T-cell (primary cell): ENCODE measurements at regions not wholly inside any gene's neighbourhood (a gene's known extent, or its start where the extent isn't known, plus 50 kb on each side); places are given as distances from the start of the nearest gene placed in this dataset.
"Not testable (repeated sequence)": the region's sequence is repeated elsewhere in the genome, so short reads cannot be mapped to it uniquely, and the experiment has no call there.

Source experiments
- ATAC-seq, 4 experiments: fragments of 200-7000 bp in 3 of 4; fragments of 150-1000 bp in 1 of 4; cut with Tn5 transposase; replicated peaks in 1 of 4; 1 replicate in 3 of 4; 2 replicates in 1 of 4; pipeline ENCODE4 v1.10.0; 2021; ENCODE audit warnings: moderate library complexity in 3 of 4, mild to moderate bottlenecking in 2 of 4, moderate number of reproducible peaks in 1 of 4
- CTCF ChIA-PET, 2 donors: fragments of 300-600 bp; sonication (Branson Sonifier 250); formaldehyde crosslinking; loops; one replicate each; lab custom pipeline; 2022; ENCODE audit warnings: antibody characterized with exemption in 2 of 2; lab: Charles Lee
- POLR2A ChIA-PET, 2 donors: fragments of 300-600 bp; sonication (Branson Sonifier 250); formaldehyde crosslinking; loops; one replicate each; lab custom pipeline; 2022; ENCODE audit warnings: antibody characterized with exemption in 2 of 2; lab: Charles Lee
- DNase-seq, 35 experiments: peaks; one replicate each; pipeline versions ENCODE4 v3.0.0 to v3.0.0-alpha.2; 2013 to 2023
- H3K27ac ChIP-seq: one replicate; pipeline ENCODE4 v1.5.1; 2013; ENCODE audit warnings: low read length
- H3K27me3 ChIP-seq, 2 experiments: replicated peaks in 1 of 2; 1 replicate in 1 of 2; 2 replicates in 1 of 2; pipeline versions ENCODE4 v1.6.1 to v1.7.0; 2013; ENCODE audit warnings: low read length in 1 of 2, mixed read lengths in 1 of 2; ENCODE audit not compliant: control insufficient read depth in 2 of 2, insufficient read depth in 2 of 2; ENCODE audit errors: extremely low read depth in 1 of 2
- H3K36me3 ChIP-seq, 2 donors: 1 replicate in 1 of 2; 2 replicates in 1 of 2; pipeline versions ENCODE4 v1.6.1 to v1.7.0; 2013; ENCODE audit warnings: low read length in 1 of 2; ENCODE audit not compliant: control insufficient read depth in 2 of 2, insufficient read depth in 1 of 2; ENCODE audit errors: extremely low read depth in 1 of 2
- H3K4me1 ChIP-seq, 2 experiments: 1 replicate in 1 of 2; 2 replicates in 1 of 2; pipeline versions ENCODE4 v1.6.1 to v1.7.0; 2013; ENCODE audit warnings: low read length in 2 of 2, mixed read lengths in 1 of 2; ENCODE audit not compliant: insufficient read depth in 2 of 2, control insufficient read depth in 1 of 2; ENCODE audit errors: extremely low read depth in 1 of 2
- H3K4me3 ChIP-seq, 2 donors: 1 replicate in 1 of 2; 2 replicates in 1 of 2; pipeline versions ENCODE4 v1.5.1 to v1.7.0; 2013; ENCODE audit warnings: mild to moderate bottlenecking in 2 of 2, low read length in 1 of 2, moderate library complexity in 1 of 2; ENCODE audit not compliant: control insufficient read depth in 1 of 2; ENCODE audit errors: extremely low read depth in 1 of 2
- H3K9me3 ChIP-seq: 2 replicates; pipeline ENCODE4 v1.7.0; 2013
- H3K27ac Mint-ChIP-seq, 2 donors: one replicate each; pipeline ENCODE4 v1.8.0; 2020 to 2021; ENCODE audit warnings: mild to moderate bottlenecking in 2 of 2, mixed read lengths in 2 of 2
- H3K27me3 Mint-ChIP-seq, 2 donors: one replicate each; pipeline ENCODE4 v1.8.0; 2021 to 2022; ENCODE audit warnings: mixed read lengths in 2 of 2
- H3K36me3 Mint-ChIP-seq: one replicate; pipeline ENCODE4 v1.8.0; 2021; ENCODE audit warnings: mixed read lengths
- H3K4me1 Mint-ChIP-seq, 3 donors: one replicate each; pipeline ENCODE4 v1.8.0; 2020 to 2022; ENCODE audit warnings: mixed read lengths in 3 of 3, mild to moderate bottlenecking in 1 of 3
- H3K4me3 Mint-ChIP-seq, 3 donors: one replicate each; pipeline ENCODE4 v1.8.0; 2020 to 2022; ENCODE audit warnings: mild to moderate bottlenecking in 3 of 3, mixed read lengths in 3 of 3, moderate library complexity in 3 of 3
- H3K9me3 Mint-ChIP-seq, 3 donors: one replicate each; pipeline ENCODE4 v1.8.0; 2020 to 2022; ENCODE audit warnings: mixed read lengths in 3 of 3
- WGBS: methylation state at CpG from one replicate; pipeline ENCODE4 v1.1.5; 2013; ENCODE audit warnings: missing lambda C conversion rate; ENCODE audit not compliant: insufficient coverage; 5-methylcytosine and 5-hydroxymethylcytosine counted together

DNA sequence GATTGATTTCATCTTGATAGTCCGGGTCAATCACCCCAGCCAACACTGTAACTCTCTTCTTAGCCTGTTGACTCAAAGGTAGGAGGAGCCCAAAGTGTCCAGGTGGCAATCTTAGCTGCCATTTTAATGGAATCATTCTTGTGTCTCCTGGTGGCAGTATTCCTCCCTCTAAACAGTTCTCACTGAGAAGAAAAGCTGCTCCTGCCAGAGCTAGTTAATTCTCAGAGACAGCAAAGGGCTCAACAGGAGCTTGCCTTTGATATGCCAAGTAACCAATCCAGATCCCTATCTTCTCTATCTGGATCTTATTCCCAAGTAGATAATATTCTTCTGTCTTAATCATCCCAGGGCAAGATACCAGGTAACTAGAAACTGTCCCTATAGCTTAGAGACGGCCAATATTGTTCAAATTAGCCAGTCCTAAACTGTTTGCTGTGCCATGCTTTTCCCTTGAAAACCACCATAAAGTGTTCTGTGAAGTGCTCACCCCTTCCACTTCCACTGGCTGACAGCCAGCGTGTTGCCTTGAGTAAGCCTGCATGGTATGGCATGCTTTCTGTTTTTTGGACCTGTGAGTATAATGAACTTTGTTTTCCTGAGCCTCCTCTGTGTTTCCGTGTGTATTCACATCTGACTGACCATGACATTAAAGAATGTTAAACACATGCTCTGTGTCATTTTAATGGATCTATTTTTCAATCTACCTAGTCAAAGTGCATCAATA is 463.7 kb upstream of the SLITRK5 start:
- no peak for DNase-seq
- POLR2A ChIA-PET, result no interaction called here
- H3K4me1 ChIP-seq, result no peaks in the 10 kb centered on the region
- no peak overlapping the region for H3K4me3 ChIP-seq
- H3K9me3 ChIP-seq, result no peaks in the 10 kb centered on the region
- ATAC-seq, result no peak
- Mint-ChIP-seq H3K27me3 (no peaks in the 10 kb centered on the region), H3K4me3 (no peak overlapping the region), H3K9me3 (peaks cover 0 to 3% (median 0%) of the 10 kb centered on the region in 3 donors), H3K27ac (no peak overlapping the region), H3K36me3 (no peaks in the 10 kb centered on the region), H3K4me1 (no peaks in the 10 kb centered on the region)
- H3K36me3 ChIP-seq, result no peaks in the 10 kb centered on the region
- no peak overlapping the region for H3K27ac ChIP-seq
- CTCF ChIA-PET, result no interaction called here
- 63% methylated on average over 1 of the region's 4 CpGs for WGBS
- H3K27me3 ChIP-seq, result no peaks in the 10 kb centered on the region

- H3K9me3 ChIP-seq, result no peaks in the 10 kb centered on the region
- Mint-ChIP-seq H3K9me3 (peaks cover 0 to 3% (median 0%) of the 10 kb centered on the region in 3 donors), H3K27ac (no peak overlapping the region), H3K4me3 (no peak overlapping the region), H3K27me3 (no peaks in the 10 kb centered on the region), H3K4me1 (no peaks in the 10 kb centered on the region), H3K36me3 (no peaks in the 10 kb centered on the region)
- DNase-seq (no peak), ATAC-seq (no peak)
- no CpG with 5 or more reads among the region's 2 CpGs for WGBS
- ChIA-PET POLR2A (no interaction called here), CTCF (no interaction called here)
- H3K27me3 ChIP-seq, result no peaks in the 10 kb centered on the region
- H3K36me3 ChIP-seq, result no peaks in the 10 kb centered on the region
- no peak overlapping the region for H3K27ac ChIP-seq
- no peaks in the 10 kb centered on the region for H3K4me1 ChIP-seq
- H3K4me3 ChIP-seq, result no peak overlapping the region
Observed at GRCh38 chr13:87208636-87209035, 462.5 kb upstream of the SLITRK5 start.

DNA sequence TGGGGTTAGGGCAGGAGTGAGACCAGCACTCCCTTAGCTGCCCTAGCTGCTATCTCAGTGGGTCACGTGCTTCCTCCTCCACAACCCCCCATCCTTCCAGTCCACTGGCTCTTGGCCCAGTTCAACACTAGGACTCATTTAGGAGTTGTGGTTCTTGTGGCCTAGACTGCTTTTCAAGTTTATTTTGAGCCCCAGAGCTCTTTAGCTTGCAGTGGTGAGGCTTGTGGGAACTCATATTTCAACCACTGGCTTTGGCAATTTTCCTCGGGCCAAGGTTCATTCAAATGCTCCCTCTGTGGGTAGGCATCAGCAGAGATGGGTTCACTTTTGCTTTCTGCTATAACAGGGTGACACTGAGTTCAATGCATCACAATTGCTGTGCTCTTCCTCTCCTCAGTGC is 436.2 kb upstream of the SLITRK5 start:
- no peaks in the 10 kb centered on the region for H3K36me3 Mint-ChIP-seq
- H3K4me3 Mint-ChIP-seq, result no peak overlapping the region
- POLR2A ChIA-PET, result no interaction called here
- H3K27me3 Mint-ChIP-seq, result no peaks in the 10 kb centered on the region
- no peak overlapping the region for H3K27ac Mint-ChIP-seq
- Histone ChIP-seq H3K4me3 (no peak overlapping the region), H3K9me3 (no peaks in the 10 kb centered on the region), H3K27ac (no peak overlapping the region), H3K27me3 (no peaks in the 10 kb centered on the region), H3K4me1 (no peaks in the 10 kb centered on the region), H3K36me3 (no peaks in the 10 kb centered on the region)
- no CpG with 5 or more reads among the region's 2 CpGs for WGBS
- H3K4me1 Mint-ChIP-seq, result no peaks in the 10 kb centered on the region
- no peak for DNase-seq
- peaks cover 5 to 38% (median 10%) of the 10 kb centered on the region in 3 donors for H3K9me3 Mint-ChIP-seq
- CTCF ChIA-PET, result no interaction called here
- ATAC-seq, result no peak

GRCh38 chr13:87235621-87236020 is 435.6 kb upstream of the SLITRK5 start:
- H3K4me3 ChIP-seq, result no peak overlapping the region
- H3K4me1 ChIP-seq, result no peaks in the 10 kb centered on the region
- Mint-ChIP-seq H3K4me3 (no peak overlapping the region), H3K9me3 (peaks cover 5 to 32% (median 5%) of the 10 kb centered on the region in 3 donors), H3K36me3 (no peaks in the 10 kb centered on the region), H3K27me3 (no peaks in the 10 kb centered on the region), H3K27ac (no peak overlapping the region), H3K4me1 (no peaks in the 10 kb centered on the region)
- POLR2A ChIA-PET, result no interaction called here
- no peaks in the 10 kb centered on the region for H3K36me3 ChIP-seq
- no peaks in the 10 kb centered on the region for H3K27me3 ChIP-seq
- DNase-seq (no peak), ATAC-seq (no peak)
- no peak overlapping the region for H3K27ac ChIP-seq
- H3K9me3 ChIP-seq, result no peaks in the 10 kb centered on the region
- CTCF ChIA-PET, result no interaction called here

- no peak overlapping the region for H3K4me3 Mint-ChIP-seq
- H3K9me3 Mint-ChIP-seq, result peaks cover 0 to 13% (median 2%) of the 10 kb centered on the region in 3 donors
- no peaks in the 10 kb centered on the region for H3K27me3 ChIP-seq
- no peaks in the 10 kb centered on the region for H3K9me3 ChIP-seq
- no peaks in the 10 kb centered on the region for H3K4me1 ChIP-seq
- ATAC-seq (no peak), DNase-seq (no peak)
- no peaks in the 10 kb centered on the region for H3K36me3 ChIP-seq
- no peaks in the 10 kb centered on the region for H3K36me3 Mint-ChIP-seq
- H3K4me1 Mint-ChIP-seq, result no peaks in the 10 kb centered on the region
- H3K4me3 ChIP-seq, result no peak overlapping the region
- H3K27ac ChIP-seq, result no peak overlapping the region
- no CpG with 5 or more reads among the region's 3 CpGs for WGBS
- ChIA-PET CTCF (no interaction called here), POLR2A (no interaction called here)
- no peak overlapping the region for H3K27ac Mint-ChIP-seq
- no peaks in the 10 kb centered on the region for H3K27me3 Mint-ChIP-seq
Observed at GRCh38 chr13:87244256-87244890, 426.8 kb upstream of the SLITRK5 start.

- H3K27me3 Mint-ChIP-seq, H3K27me3 ChIP-seq, H3K9me3 ChIP-seq, DNase-seq, H3K27ac ChIP-seq, H3K4me1 ChIP-seq, H3K36me3 Mint-ChIP-seq, H3K27ac Mint-ChIP-seq, H3K36me3 ChIP-seq, H3K4me3 ChIP-seq, H3K4me1 Mint-ChIP-seq, ATAC-seq, CTCF ChIA-PET, H3K4me3 Mint-ChIP-seq: not testable (repeated sequence)
- WGBS, result 86% methylated on average over 4 of the region's 8 CpGs
- peaks cover 0 to 18% (median 2%) of the 10 kb centered on the region in 3 donors for H3K9me3 Mint-ChIP-seq
- POLR2A ChIA-PET, result interaction anchor here in 1 of 2 donors (0.7 kb wide), 1 partner anchor 331 kb away, joined by 3 read pairs; no protein-coding TSS in a partner anchor
Observed at GRCh38 chr13:87249847-87250246, 421.3 kb upstream of the SLITRK5 start.
